GM12878 (cell line): ENCODE measurements at regions not wholly inside any gene's neighbourhood (a gene's known extent, or its start where the extent isn't known, plus 50 kb on each side); places are given as distances from the start of the nearest gene placed in this dataset.

ENCODE experiments used
- ATAC-seq: fragments of 200-7000 bp; cut with Tn5 transposase; 3 replicates; pipeline ENCODE4 v1.9.1; 2020; ENCODE audit warnings: mild to moderate bottlenecking, moderate library complexity
- BruUV-seq: library from RNA; stranded (reverse); fragments of 400-500 nt; replicated peaks from 2 replicates; lab custom pipeline; 2021; lab: Mats Ljungman, UMichigan
- CTCF ChIA-PET: fragments of 300-600 bp; sonication (Branson Sonifier 250); formaldehyde crosslinking; extraction: SDS; loops from one replicate; lab custom pipeline; 2021; ENCODE audit warnings: inconsistent platforms; lab: Yijun Ruan, JAX
- POLR2A ChIA-PET: fragments of 350-600 bp; formaldehyde crosslinking; extraction: SDS; loops from one replicate; lab custom pipeline; 2021; ENCODE audit warnings: inconsistent platforms; lab: Charles Lee
- RAD21 ChIA-PET: fragments of 300-600 bp; sonication (Branson Sonifier 250); formaldehyde crosslinking; loops from one replicate; lab custom pipeline; 2023; ENCODE audit warnings: antibody characterized with exemption; ENCODE audit not compliant: unreplicated experiment; lab: Charles Lee
- SMC1A ChIA-PET: fragments of 300-600 bp; sonication (Branson Sonifier 250); formaldehyde crosslinking; loops from one replicate; lab custom pipeline; 2023; ENCODE audit not compliant: unreplicated experiment, uncharacterized antibody; lab: Charles Lee
- DNase-seq: peaks from one replicate; pipeline ENCODE4 v3.0.0-alpha.2; 2011; ENCODE audit warnings: low read depth, low spot score
- FAIRE-seq: peaks from 3 replicates; lab custom pipeline; 2011; peaks lifted over from hg19 to GRCh38; lab: Jason Lieb, UNC
- H2AFZ ChIP-seq: 2 replicates; pipeline ENCODE4 v1.6.0; 2011; ENCODE audit warnings: low read depth, low read length, control low read depth; ENCODE audit not compliant: control insufficient read depth
- H3K27ac ChIP-seq: 2 replicates; pipeline ENCODE4 v1.5.1; 2011; ENCODE audit warnings: control low read depth; ENCODE audit not compliant: control insufficient read depth, insufficient read depth
- H3K27me3 ChIP-seq, 2 experiments: replicated peaks in 1 of 2; 2 replicates each; pipeline versions ENCODE4 v1.6.0 to v1.6.1; 2011; ENCODE audit warnings: low read length in 1 of 2; ENCODE audit not compliant: control insufficient read depth in 2 of 2, insufficient read depth in 2 of 2
- H3K36me3 ChIP-seq, 2 experiments: 2 replicates each; pipeline ENCODE4 v1.5.1; 2011; ENCODE audit warnings: low read length in 1 of 2; ENCODE audit not compliant: control insufficient read depth in 2 of 2, insufficient read depth in 2 of 2
- H3K4me1 ChIP-seq: 2 replicates; pipeline ENCODE4 v1.6.1; 2011; ENCODE audit warnings: mild to moderate bottlenecking, low read length, moderate library complexity, mixed read lengths; ENCODE audit not compliant: control insufficient read depth, insufficient read depth
- H3K4me2 ChIP-seq: 2 replicates; pipeline ENCODE4 v1.6.0; 2011; ENCODE audit warnings: control low read depth; ENCODE audit not compliant: control insufficient read depth, insufficient read depth
- H3K4me3 ChIP-seq: fragments of 200-600 bp; sonication (generic); 2 replicates; pipeline ENCODE4 v1.5.1; 2016
- H3K79me2 ChIP-seq: 2 replicates; pipeline ENCODE4 v1.6.0; 2011; ENCODE audit warnings: low read length; ENCODE audit not compliant: control insufficient read depth, insufficient read depth
- H3K9ac ChIP-seq: 2 replicates; pipeline ENCODE4 v1.8.0; 2011; ENCODE audit warnings: low read length, control low read depth, mixed read lengths; ENCODE audit not compliant: control insufficient read depth, insufficient read depth
- H3K9me3 ChIP-seq: replicated peaks from 3 replicates; pipeline ENCODE4 v1.5.1; 2011; ENCODE audit warnings: mild to moderate bottlenecking, low read length; ENCODE audit not compliant: control insufficient read depth, insufficient read depth
- H4K20me1 ChIP-seq: 2 replicates; pipeline ENCODE4 v1.6.0; 2011; ENCODE audit not compliant: control insufficient read depth, insufficient read depth
- CHD4 ChIP-seq: fragments of 200-600 bp; sonication (generic); IDR thresholded peaks from 2 replicates; pipeline ENCODE4 v1.6.1; 2016; ENCODE audit warnings: mild to moderate bottlenecking
- CREB1 ChIP-seq: IDR thresholded peaks from 2 replicates; pipeline ENCODE4 v1.6.1; 2012; ENCODE audit warnings: low read depth, mild to moderate bottlenecking, inconsistent platforms
- EZH2 ChIP-seq: IDR thresholded peaks from 2 replicates; pipeline ENCODE4 v1.6.1; 2012; ENCODE audit warnings: low read depth, mild to moderate bottlenecking, control low read depth, inconsistent platforms, low read length, borderline replicate concordance; ENCODE audit not compliant: control insufficient read depth
- HDGF ChIP-seq: fragments of 450-650 bp; IDR thresholded peaks from 2 replicates; pipeline ENCODE4 v1.6.1; 2016; ENCODE audit warnings: antibody characterized with exemption
- NFYA ChIP-seq: IDR thresholded peaks from 2 replicates; pipeline ENCODE4 v1.6.1; 2011; ENCODE audit warnings: low read depth, mild to moderate bottlenecking, low read length, improper control_type of control experiment, borderline replicate concordance
- NR2F1 ChIP-seq: fragments of 450-650 bp; conservative IDR thresholded peaks from 2 replicates; pipeline ENCODE4 v1.6.1; 2017; ENCODE audit warnings: mild to moderate bottlenecking
- POLR2A ChIP-seq: IDR thresholded peaks from 2 replicates; pipeline ENCODE4 v1.6.1; 2011; ENCODE audit warnings: low read depth, mild to moderate bottlenecking, low read length
- RAD51 ChIP-seq: fragments of 450-650 bp; IDR thresholded peaks from 2 replicates; pipeline ENCODE4 v1.6.1; 2016; ENCODE audit warnings: moderate library complexity, mild to moderate bottlenecking, inconsistent platforms
- SMC3 ChIP-seq: IDR thresholded peaks from 2 replicates; pipeline ENCODE4 v1.6.1; 2011; ENCODE audit warnings: low read length, improper control_type of control experiment, borderline replicate concordance
- STAT3 ChIP-seq: IDR thresholded peaks from 2 replicates; pipeline ENCODE4 v1.6.1; 2011; ENCODE audit warnings: low read depth, low read length, improper control_type of control experiment
- WGBS: methylation state at CpG from one replicate; pipeline ENCODE4 v1.1.6; 2016; ENCODE audit warnings: low lambda C conversion rate; ENCODE audit not compliant: insufficient replicate concordance, insufficient coverage; ENCODE audit errors: missing lambda C conversion rate; 5-methylcytosine and 5-hydroxymethylcytosine counted together
- in situ Hi-C: fragments of 300-500 bp; cut with MboI; formaldehyde crosslinking; loops from 9 replicates; pipeline ENCODE4 v1.14.3; 2018; ENCODE audit warnings: mixed read lengths
- intact Hi-C: fragments of 100-400 bp; cut with micrococcal nuclease; formaldehyde crosslinking; loops from one replicate; pipeline ENCODE4 v1.14.2; 2022; ENCODE audit not compliant: unreplicated experiment
- TF ChIP-seq, protein P1 (sequence below): fragments of 450-650 bp; IDR thresholded peaks from 2 replicates; pipeline ENCODE4 v1.6.1; 2017; ENCODE audit warnings: borderline replicate concordance
- TF ChIP-seq, protein P2 (sequence below): fragments of 450-650 bp; IDR thresholded peaks from 2 replicates; pipeline ENCODE4 v1.6.1; 2017; ENCODE audit warnings: antibody characterized with exemption, mild to moderate bottlenecking, moderate library complexity
- TF ChIP-seq, protein P3 (sequence below): fragments of 450-650 bp; formaldehyde crosslinking; IDR thresholded peaks from 2 replicates; pipeline ENCODE4 v1.4.0; 2020; ENCODE audit warnings: mild to moderate bottlenecking, moderate library complexity
- TF ChIP-seq, protein P4 (sequence below): IDR thresholded peaks from 2 replicates; pipeline ENCODE4 v1.6.1; 2011; ENCODE audit warnings: mild to moderate bottlenecking, low read depth, low read length, moderate library complexity; ENCODE audit not compliant: insufficient replicate concordance

DNA sequence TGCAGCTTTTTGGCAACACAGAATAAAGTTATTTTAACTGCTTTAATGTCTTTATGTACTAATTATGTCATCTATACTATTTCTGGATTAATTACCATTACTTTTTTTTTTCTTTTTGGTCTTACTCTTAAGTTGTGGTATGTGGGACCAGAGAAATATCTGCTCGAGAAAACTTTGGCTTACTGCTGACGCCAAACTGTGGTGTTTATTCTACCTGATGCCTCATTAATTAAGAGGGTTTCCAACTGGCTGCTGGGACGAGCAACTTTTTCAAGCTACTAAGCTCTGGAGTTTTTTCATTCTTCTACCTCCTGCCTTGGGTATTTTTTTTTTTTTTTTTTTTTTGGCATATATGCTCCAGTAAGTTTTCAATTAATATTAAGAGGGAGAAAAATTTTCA is 1257.5 kb downstream of the FSCB start:
- H3K4me2 ChIP-seq, result no peak overlapping the region
- no peaks in the 10 kb centered on the region for H4K20me1 ChIP-seq
- DNase-seq (no peak), FAIRE-seq (no peak), ATAC-seq (no peak)
- ChIA-PET POLR2A (no interaction called here), RAD21 (no interaction called here), CTCF (no interaction called here), SMC1A (no interaction called here)
- TF ChIP-seq, protein P1, sequence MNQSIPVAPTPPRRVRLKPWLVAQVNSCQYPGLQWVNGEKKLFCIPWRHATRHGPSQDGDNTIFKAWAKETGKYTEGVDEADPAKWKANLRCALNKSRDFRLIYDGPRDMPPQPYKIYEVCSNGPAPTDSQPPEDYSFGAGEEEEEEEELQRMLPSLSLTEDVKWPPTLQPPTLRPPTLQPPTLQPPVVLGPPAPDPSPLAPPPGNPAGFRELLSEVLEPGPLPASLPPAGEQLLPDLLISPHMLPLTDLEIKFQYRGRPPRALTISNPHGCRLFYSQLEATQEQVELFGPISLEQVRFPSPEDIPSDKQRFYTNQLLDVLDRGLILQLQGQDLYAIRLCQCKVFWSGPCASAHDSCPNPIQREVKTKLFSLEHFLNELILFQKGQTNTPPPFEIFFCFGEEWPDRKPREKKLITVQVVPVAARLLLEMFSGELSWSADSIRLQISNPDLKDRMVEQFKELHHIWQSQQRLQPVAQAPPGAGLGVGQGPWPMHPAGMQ, result no peak
- TF ChIP-seq HDGF (no peak), RAD51 (no peak), CREB1 (no peak), STAT3 (no peak), NFYA (no peak), CHD4 (no peak), POLR2A (no peak), EZH2 (no peak), SMC3 (no peak), NR2F1 (no peak)
- TF ChIP-seq, protein P2, sequence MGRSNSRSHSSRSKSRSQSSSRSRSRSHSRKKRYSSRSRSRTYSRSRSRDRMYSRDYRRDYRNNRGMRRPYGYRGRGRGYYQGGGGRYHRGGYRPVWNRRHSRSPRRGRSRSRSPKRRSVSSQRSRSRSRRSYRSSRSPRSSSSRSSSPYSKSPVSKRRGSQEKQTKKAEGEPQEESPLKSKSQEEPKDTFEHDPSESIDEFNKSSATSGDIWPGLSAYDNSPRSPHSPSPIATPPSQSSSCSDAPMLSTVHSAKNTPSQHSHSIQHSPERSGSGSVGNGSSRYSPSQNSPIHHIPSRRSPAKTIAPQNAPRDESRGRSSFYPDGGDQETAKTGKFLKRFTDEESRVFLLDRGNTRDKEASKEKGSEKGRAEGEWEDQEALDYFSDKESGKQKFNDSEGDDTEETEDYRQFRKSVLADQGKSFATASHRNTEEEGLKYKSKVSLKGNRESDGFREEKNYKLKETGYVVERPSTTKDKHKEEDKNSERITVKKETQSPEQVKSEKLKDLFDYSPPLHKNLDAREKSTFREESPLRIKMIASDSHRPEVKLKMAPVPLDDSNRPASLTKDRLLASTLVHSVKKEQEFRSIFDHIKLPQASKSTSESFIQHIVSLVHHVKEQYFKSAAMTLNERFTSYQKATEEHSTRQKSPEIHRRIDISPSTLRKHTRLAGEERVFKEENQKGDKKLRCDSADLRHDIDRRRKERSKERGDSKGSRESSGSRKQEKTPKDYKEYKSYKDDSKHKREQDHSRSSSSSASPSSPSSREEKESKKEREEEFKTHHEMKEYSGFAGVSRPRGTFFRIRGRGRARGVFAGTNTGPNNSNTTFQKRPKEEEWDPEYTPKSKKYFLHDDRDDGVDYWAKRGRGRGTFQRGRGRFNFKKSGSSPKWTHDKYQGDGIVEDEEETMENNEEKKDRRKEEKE, result no peak
- TF ChIP-seq, protein P3, sequence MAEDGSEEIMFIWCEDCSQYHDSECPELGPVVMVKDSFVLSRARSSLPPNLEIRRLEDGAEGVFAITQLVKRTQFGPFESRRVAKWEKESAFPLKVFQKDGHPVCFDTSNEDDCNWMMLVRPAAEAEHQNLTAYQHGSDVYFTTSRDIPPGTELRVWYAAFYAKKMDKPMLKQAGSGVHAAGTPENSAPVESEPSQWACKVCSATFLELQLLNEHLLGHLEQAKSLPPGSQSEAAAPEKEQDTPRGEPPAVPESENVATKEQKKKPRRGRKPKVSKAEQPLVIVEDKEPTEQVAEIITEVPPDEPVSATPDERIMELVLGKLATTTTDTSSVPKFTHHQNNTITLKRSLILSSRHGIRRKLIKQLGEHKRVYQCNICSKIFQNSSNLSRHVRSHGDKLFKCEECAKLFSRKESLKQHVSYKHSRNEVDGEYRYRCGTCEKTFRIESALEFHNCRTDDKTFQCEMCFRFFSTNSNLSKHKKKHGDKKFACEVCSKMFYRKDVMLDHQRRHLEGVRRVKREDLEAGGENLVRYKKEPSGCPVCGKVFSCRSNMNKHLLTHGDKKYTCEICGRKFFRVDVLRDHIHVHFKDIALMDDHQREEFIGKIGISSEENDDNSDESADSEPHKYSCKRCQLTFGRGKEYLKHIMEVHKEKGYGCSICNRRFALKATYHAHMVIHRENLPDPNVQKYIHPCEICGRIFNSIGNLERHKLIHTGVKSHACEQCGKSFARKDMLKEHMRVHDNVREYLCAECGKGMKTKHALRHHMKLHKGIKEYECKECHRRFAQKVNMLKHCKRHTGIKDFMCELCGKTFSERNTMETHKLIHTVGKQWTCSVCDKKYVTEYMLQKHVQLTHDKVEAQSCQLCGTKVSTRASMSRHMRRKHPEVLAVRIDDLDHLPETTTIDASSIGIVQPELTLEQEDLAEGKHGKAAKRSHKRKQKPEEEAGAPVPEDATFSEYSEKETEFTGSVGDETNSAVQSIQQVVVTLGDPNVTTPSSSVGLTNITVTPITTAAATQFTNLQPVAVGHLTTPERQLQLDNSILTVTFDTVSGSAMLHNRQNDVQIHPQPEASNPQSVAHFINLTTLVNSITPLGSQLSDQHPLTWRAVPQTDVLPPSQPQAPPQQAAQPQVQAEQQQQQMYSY (CRISPR knock-in tag), result no peak
- TF ChIP-seq, protein P4, sequence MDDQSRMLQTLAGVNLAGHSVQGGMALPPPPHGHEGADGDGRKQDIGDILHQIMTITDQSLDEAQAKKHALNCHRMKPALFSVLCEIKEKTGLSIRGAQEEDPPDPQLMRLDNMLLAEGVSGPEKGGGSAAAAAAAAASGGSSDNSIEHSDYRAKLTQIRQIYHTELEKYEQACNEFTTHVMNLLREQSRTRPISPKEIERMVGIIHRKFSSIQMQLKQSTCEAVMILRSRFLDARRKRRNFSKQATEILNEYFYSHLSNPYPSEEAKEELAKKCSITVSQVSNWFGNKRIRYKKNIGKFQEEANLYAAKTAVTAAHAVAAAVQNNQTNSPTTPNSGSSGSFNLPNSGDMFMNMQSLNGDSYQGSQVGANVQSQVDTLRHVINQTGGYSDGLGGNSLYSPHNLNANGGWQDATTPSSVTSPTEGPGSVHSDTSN, result no peak
- H3K36me3 ChIP-seq, result no peaks in the 10 kb centered on the region
- H3K79me2 ChIP-seq, result no peaks in the 10 kb centered on the region
- WGBS, result 44% methylated on average over 3 of the region's 3 CpGs
- no peak overlapping the region for H3K9ac ChIP-seq
- no peaks in the 10 kb centered on the region for H3K27me3 ChIP-seq
- no TSS peak for BruUV-seq
- H2AFZ ChIP-seq, result no peak overlapping the region
- H3K4me3 ChIP-seq, result no peak overlapping the region
- no peaks in the 10 kb centered on the region for H3K4me1 ChIP-seq
- H3K9me3 ChIP-seq, result no peaks in the 10 kb centered on the region
- H3K27ac ChIP-seq, result no peak overlapping the region
- in situ Hi-C loops, result no loop called here
- intact Hi-C loops, result no loop called here
